ENCODE measurements at regions not wholly inside any gene's neighbourhood (a gene's known extent, or its start where the extent isn't known, plus 50 kb on each side); places are given as distances from the start of the nearest gene placed in this dataset.

GRCh38 chr10:43979551-43979950 is 330.9 kb upstream of the ZNF32 start:
- no peak for TF ChIP-seq TAF1 (IDR thresholded peaks at IDR 0.05; ENCODE audit: borderline replicate concordance, insufficient read depth, low read length)
- no peak for TF ChIP-seq FOXP2 (optimal IDR thresholded peaks at IDR 0.05; ENCODE audit: borderline replicate concordance, extremely low read depth, extremely low read length, insufficient read depth)
- TF ChIP-seq, protein P1, sequence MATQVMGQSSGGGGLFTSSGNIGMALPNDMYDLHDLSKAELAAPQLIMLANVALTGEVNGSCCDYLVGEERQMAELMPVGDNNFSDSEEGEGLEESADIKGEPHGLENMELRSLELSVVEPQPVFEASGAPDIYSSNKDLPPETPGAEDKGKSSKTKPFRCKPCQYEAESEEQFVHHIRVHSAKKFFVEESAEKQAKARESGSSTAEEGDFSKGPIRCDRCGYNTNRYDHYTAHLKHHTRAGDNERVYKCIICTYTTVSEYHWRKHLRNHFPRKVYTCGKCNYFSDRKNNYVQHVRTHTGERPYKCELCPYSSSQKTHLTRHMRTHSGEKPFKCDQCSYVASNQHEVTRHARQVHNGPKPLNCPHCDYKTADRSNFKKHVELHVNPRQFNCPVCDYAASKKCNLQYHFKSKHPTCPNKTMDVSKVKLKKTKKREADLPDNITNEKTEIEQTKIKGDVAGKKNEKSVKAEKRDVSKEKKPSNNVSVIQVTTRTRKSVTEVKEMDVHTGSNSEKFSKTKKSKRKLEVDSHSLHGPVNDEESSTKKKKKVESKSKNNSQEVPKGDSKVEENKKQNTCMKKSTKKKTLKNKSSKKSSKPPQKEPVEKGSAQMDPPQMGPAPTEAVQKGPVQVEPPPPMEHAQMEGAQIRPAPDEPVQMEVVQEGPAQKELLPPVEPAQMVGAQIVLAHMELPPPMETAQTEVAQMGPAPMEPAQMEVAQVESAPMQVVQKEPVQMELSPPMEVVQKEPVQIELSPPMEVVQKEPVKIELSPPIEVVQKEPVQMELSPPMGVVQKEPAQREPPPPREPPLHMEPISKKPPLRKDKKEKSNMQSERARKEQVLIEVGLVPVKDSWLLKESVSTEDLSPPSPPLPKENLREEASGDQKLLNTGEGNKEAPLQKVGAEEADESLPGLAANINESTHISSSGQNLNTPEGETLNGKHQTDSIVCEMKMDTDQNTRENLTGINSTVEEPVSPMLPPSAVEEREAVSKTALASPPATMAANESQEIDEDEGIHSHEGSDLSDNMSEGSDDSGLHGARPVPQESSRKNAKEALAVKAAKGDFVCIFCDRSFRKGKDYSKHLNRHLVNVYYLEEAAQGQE (IDR thresholded peaks at IDR 0.05; ENCODE audit: insufficient read depth in 1 of 2, low read depth in 2 of 2, low read length in 2 of 2), result no peak
- TF ChIP-seq SIN3A (IDR thresholded peaks at IDR 0.05; ENCODE audit: borderline replicate concordance, insufficient read depth, low read length), result no peak
- TF ChIP-seq POLR2AphosphoS5 (IDR thresholded peaks at IDR 0.05; ENCODE audit: low read depth, low read length), result no peak

DNA sequence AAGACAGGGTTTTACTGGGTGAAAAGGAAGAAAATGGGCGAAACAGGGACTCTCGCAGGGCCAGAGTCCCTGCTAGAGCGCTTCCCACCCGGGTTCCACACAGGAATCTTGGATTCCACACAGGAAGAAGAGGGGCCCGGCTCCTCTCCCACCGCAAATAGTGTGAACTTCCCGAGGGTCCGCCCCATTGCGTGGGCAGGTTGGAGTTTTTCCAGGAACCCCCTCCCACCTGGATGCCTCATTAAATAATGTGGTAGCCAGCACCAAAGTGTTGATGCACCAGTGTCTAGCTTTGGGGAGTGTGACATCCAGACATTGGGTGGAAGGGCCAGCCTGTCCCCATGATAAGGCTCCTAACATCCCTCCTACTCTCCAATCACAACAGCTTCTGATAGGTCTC is 330.3 kb upstream of the ZNF32 start:
- TF ChIP-seq TAF1 (IDR thresholded peaks at IDR 0.05; ENCODE audit: borderline replicate concordance, insufficient read depth, low read length), result no peak

GRCh38 chr10:43978091-43978490 is 329.4 kb upstream of the ZNF32 start:
- TF ChIP-seq FOXP2 (optimal IDR thresholded peaks at IDR 0.05; ENCODE audit: borderline replicate concordance, extremely low read depth, extremely low read length, insufficient read depth) (no peak), TAF1 (IDR thresholded peaks at IDR 0.05; ENCODE audit: borderline replicate concordance, insufficient read depth, low read length) (no peak), SIN3A (IDR thresholded peaks at IDR 0.05; ENCODE audit: borderline replicate concordance, insufficient read depth, low read length) (no peak), POLR2AphosphoS5 (IDR thresholded peaks at IDR 0.05; ENCODE audit: low read depth, low read length) (no peak)
- TF ChIP-seq, protein P1 (IDR thresholded peaks at IDR 0.05; ENCODE audit: insufficient read depth in 1 of 2, low read depth in 2 of 2, low read length in 2 of 2), result no peak

DNA sequence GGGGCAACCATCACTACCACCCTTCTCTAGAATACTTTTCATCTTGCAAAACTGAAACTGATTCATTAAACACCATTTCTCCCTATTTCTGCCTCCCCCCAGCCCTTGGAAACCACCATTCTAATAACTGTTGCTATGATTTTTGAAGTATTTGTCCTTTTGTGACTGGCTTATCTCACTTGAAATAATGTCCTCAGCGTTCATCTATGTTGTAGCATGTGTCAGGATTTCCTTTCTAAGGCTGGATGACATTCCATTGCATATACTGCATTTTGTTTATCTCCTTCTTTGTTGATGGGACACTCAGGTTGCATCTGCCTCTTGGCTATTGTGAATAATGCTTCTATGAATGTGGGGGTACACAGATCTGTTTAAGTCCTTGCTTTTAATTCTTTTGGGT is 327.6 kb upstream of the ZNF32 start:
- TF ChIP-seq, protein P1 (IDR thresholded peaks at IDR 0.05; ENCODE audit: insufficient read depth in 1 of 2, low read depth in 2 of 2, low read length in 2 of 2), result no peak
- TF ChIP-seq TAF1 (IDR thresholded peaks at IDR 0.05; ENCODE audit: borderline replicate concordance, insufficient read depth, low read length) (no peak), SIN3A (IDR thresholded peaks at IDR 0.05; ENCODE audit: borderline replicate concordance, insufficient read depth, low read length) (no peak), FOXP2 (optimal IDR thresholded peaks at IDR 0.05; ENCODE audit: borderline replicate concordance, extremely low read depth, extremely low read length, insufficient read depth) (no peak), POLR2AphosphoS5 (IDR thresholded peaks at IDR 0.05; ENCODE audit: low read depth, low read length) (no peak)

- TF ChIP-seq SIN3A (IDR thresholded peaks at IDR 0.05; ENCODE audit: borderline replicate concordance, insufficient read depth, low read length), result no peak
- no peak for TF ChIP-seq TAF1 (IDR thresholded peaks at IDR 0.05; ENCODE audit: borderline replicate concordance, insufficient read depth, low read length)
- TF ChIP-seq, protein P1 (IDR thresholded peaks at IDR 0.05; ENCODE audit: insufficient read depth in 1 of 2, low read depth in 2 of 2, low read length in 2 of 2), result no peak
- no peak for TF ChIP-seq FOXP2 (optimal IDR thresholded peaks at IDR 0.05; ENCODE audit: borderline replicate concordance, extremely low read depth, extremely low read length, insufficient read depth)
- TF ChIP-seq POLR2AphosphoS5 (IDR thresholded peaks at IDR 0.05; ENCODE audit: low read depth, low read length), result no peak
Observed at GRCh38 chr10:43973801-43974200, 325.1 kb upstream of the ZNF32 start.
